NCI-H774 (cell line): ENCODE measurements at regions not wholly inside any gene's neighbourhood (a gene's known extent, or its start where the extent isn't known, plus 50 kb on each side); places are given as distances from the start of the nearest gene placed in this dataset.
"Not testable (repeated sequence)": the region's sequence is repeated elsewhere in the genome, so short reads cannot be mapped to it uniquely, and the experiment has no call there.

Source experiments
- DNase-seq: peaks from one replicate; lab custom pipeline; 2025; lab: John Stamatoyannopoulos, UW

DNA sequence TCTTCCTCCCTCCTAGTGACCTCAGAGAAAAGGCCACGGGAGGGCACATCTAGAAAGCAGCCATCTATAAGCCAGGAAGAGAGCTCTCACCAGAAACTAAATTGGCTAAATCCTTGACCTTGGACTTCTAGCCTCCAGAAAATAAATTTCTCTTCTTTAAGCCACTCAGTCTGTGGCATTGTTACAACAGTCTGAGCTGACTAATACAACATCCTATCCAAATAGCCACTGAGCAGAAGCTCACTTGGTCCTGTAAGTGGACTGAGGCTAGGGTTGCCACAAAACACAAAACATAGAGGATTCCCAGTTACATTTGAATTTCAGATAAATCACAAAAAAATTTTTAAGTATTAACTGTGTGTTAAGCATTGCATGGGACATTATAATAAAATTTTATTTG, 383.4 kb downstream of the MLLT3 start:
- no peak for DNase-seq

DNA sequence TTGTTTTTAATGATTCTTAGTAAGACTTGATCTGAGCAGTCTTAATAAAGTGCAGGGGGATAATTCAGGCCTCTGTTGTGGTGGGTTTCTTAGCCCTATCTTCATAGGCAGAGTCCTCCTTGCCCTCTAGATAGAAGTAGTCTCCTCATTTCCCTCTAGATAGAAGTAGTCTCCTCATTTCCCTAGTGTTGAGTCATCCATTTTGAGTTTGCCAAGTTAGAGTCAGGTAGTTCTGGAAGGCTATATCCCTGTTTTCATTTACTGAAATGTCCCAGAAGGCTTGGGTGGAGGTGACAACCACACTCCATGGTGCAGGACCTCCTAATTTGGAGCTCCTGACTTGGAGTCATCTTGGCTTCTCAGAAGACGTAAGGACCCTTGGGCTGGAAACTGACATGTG, 384.6 kb downstream of the MLLT3 start:
- no peak for DNase-seq

DNA sequence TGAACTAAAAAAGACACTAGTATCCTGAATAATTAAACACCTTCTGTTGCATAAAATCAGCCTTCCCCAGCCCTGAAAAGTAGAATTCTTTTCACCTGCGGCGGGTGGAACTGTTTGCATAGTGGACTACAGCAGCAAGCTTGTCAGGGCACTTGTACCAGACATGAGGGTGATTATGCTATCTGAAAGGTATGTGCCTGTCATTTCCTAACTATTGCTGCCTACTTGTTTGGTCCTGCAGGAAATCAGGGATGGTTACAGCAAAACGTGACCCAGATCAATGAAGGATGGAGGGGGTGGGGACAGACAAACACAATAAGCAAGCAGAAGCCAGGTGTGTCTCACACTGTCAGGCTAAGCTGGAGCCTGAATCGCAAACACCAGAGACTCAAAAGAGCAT, 385.6 kb downstream of the MLLT3 start:
- DNase-seq, result peak; percentile 97

DNA sequence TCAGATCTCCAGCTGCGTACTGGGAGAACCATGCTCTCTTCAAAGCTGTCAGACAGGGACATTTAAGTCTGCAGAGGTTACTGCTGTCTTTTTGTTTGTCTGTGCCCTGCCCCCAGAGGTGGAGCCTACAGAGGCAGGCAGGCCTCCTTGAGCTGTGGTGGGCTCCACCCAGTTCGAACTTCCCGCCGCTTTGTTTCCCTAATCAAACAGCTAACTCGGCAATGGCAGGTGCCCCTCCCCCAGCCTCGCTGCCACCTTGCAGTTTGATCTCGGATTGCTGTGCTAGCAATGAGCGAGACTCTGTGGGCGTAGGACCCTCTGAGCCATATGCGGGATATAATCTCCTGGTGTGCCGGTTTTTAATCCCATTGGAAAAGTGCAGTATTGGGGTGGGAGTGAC, 387.1 kb downstream of the MLLT3 start:
- DNase-seq, result not testable (repeated sequence)

DNA sequence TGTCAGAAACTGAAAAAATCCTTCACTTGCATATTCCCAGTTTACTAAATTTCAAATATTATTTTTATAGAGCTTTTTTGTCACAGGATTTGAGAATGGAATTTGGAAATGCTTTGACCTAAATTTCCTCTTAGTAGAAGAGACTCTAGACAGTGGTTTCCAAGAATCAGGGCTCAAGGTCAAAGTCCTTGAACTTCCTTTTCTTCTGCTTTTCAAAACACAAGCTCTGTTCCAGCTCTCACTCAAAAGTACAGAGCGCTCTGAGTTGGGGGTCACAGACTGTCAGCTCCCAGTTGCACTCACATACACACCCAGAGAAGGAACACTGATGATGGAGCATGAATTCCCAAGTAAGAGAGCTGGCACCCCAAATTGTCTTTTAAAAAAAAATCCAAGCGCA, 394.2 kb downstream of the MLLT3 start:
- DNase-seq, result no peak

DNA sequence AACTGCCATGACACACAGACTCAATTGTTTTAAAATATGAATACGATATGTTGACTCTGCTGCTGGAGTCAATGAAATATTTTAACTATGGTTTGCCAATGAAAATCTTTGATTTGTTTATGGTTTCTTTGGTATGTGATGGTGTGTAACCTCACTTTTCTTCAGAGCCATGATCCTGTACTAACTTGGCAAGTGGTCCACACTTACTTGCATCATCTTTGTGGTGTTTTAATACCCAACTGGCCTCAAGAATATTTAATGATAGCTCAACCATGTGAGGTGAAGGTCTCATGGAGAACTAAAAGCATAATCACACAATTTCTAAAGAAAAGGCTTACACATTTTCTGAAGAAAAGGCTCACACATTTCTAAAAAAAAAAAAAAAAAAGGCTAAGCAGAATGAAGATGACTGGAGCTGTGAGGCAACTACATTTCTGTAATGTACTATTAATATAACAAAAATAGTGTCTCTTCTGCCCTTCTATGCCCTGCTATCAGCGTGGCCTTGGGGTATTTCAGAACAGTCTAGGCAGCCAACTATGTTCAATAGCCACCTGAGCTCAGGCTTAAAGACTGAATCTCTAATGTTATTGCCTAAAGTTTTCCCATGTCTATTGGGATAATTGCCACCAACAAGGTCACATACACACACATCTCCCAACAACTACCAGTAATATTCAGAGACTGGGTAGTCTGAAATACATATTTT, 395.0 kb downstream of the MLLT3 start:
- DNase-seq, result no peak

DNA sequence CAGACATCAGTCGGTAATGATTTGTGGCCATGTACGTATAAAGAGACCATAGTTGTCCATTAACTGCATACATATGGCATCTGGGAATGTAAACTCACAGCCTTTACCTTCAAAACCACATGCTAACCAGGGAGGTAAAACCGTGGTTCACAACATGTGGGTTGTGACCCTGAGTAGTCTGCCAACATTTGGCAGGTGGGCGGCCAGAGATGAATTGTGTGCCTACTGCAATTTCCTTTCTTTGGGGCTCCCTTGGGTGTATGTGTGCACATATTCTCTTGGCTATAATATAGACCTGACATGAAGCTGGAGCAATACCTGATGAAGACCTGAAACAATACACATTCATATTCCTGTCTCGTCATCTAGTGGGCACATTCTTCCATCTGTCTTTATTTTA, 396.0 kb downstream of the MLLT3 start:
- DNase-seq, result no peak

DNA sequence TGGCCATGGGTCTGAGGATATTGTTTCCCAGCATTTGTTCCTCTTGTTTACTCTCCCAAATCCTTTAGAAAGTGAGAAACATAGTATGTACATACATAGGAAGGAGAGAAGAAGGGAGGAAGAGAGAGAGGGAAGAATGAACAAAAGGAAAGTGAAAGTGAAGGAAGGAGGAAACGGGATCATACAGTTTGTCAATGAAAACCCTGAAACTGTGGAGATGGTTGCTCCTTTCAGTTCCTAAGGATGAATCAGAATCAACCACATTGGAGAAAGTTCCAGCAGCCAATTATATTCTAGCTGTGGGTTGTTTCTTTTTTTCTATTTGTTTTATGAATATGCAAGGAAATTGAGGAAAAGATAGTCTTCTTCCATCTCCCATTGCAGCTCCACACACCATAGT, 396.5 kb downstream of the MLLT3 start:
- DNase-seq, result no peak

DNA sequence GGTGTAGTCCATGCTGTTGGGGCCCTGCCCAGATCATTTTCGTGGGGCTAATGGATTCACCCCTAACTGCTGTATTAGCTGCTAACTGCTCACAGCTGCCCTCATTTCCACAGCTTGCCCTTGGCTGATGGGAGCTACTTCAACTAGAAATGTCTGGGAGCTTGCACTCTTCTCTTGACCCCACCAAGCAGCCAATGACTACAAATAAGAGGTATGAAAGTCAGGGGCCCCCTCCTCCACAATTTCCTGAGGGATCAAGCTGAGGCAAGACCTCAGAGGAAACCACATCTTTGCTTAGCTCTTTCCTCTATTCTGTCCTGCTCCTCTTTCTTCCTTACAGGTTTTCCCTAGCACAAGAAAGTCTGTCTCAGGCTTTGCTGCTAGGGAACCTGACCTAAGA, 397.5 kb downstream of the MLLT3 start:
- no peak for DNase-seq

DNA sequence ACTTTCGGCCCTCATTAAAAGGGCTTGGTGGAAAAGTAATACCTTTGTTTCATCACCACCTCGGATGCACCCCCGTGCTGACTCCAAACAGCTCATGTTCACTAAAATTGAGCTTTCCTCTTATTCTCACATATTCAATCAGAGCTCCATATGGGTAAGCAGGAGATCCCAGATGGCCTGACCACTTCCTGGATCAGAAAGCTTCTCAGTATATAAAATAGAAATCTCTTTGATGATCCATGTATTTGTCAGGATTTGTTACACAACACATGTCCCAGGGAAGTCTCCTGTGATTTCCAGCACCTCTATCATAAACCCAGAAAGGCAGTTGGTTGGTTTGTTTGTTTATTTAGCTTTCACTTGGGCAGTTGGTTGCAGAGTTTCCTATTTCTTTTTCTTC, 402.0 kb downstream of the MLLT3 start:
- DNase-seq, result no peak

DNA sequence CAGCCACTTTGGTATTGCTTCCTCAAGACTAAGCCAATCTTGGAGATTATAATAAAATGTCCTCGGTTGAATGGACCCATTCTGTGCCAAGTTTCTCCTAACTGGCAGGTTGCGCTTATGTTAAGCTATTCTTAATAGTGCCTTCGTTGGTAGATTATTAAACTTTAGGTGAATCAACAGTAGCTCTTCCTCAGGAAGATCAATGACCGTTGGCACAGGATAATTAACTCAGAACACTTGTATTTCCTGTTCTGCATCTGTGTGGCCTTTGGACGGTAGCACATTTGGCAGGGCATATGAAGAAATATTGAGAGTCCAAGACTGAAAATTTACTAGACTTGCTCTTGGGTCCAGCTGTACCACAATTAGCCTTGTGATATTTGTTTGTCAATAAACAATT, 402.9 kb downstream of the MLLT3 start:
- no peak for DNase-seq

DNA sequence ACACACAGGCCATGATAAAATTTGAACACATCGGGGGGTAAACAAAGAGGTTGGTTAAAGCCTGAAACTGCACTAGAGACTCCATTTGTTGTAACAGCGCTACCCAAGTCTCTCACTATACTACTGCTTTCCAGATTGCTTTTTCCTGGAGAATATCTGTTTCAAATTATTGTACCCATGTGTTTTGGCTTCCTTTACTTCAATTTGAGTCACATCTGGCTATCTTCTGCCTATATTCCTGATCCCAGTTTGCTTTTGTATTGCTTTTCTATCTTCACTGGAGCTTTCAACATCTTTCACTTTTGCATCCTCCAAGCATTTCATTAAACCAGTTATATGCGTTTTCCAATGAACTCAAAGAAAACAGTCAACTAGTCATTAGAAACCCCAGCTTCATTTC, 404.7 kb downstream of the MLLT3 start:
- DNase-seq, result no peak

DNA sequence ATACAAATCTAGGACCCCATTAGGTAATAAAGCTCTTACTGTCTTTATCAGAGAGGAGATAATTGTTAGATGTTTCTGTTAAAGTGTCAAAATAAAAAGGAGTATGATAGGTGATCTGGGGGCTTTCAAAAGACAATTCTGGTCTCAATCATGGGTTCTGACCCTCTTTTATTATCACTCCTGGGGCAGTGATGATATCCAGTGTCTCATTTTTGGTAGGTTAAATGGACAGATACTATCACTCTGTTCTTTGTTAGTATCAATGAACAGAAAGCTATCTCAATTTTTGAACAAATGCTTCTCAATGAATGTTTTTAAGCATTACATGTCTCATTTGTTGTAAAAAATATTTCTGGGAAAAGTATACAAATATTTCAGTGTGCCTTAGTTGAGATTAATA, 405.9 kb downstream of the MLLT3 start:
- DNase-seq, result no peak

DNA sequence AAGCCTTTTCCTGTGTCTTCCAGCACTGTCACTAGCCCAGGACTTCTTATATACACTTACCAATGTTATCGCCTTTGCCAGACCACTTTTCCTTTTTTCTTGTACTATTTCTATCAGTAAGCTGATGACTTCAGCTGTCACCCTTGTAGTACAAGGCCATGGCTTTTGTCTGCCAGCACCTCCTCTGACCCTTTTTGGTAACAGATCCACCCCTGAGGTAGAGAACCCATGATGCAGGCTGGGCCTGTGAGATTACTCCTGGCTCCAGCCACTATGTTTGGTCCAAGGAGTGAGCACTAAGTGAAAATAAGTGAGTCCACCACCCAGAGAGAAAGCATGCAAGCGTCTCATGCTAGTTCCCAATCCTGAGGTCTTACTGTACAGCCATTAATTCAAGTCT, 406.7 kb downstream of the MLLT3 start:
- no peak for DNase-seq

DNA sequence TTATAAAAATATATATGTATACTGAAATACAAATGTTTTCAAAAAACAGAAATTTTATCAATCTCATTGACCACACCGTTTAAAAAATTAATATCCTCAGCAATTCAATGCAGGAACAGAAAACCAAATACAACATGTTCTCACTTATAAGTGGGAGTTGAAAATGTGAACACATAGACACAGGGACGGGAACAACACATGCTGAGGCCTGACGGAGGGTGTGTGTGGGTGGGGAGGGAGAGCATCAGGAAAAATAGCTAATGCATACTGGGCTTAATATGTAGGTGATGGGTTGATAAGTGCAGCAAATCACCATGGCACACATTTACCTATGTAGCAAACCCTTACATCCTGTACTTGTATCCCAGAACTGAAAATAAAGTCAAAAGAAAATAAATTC, 409.5 kb downstream of the MLLT3 start:
- DNase-seq, result no peak

DNA sequence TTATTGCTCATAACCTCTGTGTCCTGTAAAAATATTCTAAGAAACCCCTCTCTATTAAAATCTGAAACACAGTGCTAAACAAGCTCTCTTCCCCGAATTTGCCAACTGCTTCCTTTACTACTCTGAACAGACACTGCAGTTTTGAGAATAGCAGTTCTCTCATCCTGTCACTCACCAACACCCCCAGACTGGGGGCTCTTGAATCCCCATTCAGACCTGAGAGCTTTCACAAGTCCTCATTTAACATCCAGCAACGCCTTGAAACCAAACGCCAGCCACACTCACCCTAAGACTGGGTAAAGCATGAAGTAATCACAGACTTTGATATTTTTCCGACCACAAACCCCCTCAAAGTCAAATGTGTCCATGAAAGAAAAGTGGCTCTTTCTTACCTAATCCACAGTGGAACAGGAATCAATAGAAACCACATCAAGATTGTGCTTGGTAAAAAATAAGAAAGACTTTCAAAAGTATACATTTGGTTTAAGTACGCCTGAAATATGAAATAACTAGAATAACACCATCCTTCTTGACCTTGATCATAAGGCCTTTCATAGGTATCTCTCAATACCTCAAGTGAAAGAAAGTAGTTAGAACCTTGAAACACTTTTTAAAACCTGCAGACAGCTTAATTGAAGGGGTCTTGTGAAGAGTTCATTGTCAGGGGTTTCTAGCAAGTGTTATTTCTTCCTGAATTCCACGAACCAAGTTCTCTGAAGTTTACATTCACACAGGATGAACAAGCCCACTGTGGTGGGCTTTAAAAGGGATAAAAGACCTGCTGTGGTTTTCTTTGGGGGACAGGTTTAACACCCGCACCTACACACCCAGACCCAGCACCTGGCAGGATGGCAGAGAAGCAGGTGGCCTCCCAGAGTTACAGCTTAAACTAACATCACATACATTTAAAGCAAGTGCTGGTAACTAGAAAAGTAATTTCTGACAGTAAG, 412.6 kb downstream of the MLLT3 start:
- no peak for DNase-seq

DNA sequence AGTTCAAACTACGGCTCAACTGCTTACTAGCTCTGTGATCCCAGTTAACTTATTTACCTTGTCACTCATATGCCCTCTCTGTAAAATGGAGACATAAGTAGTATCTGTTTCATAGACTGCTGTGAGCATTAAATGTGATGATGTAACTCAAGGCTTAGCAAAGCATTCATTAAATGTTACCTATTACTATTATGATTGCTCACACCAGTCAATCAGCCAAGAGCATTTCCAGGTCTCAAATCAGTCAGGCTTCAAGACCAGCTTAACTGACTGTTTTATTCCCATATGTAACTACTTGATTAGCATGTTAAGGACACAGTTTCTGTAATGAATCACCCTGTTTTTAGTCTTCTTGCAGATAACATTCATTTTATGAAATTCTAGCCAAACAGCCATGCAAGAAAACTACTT, 413.3 kb downstream of the MLLT3 start:
- DNase-seq, result no peak

DNA sequence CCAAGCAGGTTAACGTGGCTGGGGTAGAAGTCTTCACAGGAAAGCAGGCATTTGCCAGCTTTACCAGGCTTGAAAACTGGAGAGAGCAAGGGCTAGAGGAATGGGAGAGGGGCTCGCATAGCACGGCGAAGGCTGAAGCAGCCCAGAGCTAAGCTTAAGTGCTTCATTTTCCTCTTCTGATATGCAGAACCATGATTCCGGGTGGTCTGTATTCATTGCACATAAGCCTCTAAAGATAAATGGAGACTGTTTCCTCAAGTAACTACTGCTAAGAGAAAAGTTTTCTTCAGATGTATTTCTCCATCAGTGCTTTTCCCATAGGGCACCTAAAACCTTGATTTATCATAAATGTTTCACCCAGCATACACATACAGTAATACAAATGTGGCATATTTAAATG, 414.1 kb downstream of the MLLT3 start:
- no peak for DNase-seq

DNA sequence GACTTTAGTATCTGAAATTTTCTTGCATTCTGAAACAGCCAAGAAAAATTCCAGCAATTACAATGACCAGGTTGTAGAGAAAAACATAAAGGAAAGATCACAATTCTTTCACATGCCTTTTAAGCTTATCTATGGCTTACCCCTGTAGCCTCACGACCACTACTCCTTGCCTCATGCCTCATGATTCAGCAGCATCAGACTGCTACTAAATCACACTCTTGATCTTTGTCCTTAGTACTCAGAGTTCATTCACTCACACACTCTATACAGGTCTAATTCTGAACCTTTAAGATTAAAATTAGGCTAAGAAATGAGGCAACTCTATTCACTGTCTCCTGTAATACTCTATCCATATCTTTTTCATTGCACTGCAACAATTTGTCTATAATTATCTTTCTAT, 415.1 kb downstream of the MLLT3 start:
- DNase-seq, result no peak

DNA sequence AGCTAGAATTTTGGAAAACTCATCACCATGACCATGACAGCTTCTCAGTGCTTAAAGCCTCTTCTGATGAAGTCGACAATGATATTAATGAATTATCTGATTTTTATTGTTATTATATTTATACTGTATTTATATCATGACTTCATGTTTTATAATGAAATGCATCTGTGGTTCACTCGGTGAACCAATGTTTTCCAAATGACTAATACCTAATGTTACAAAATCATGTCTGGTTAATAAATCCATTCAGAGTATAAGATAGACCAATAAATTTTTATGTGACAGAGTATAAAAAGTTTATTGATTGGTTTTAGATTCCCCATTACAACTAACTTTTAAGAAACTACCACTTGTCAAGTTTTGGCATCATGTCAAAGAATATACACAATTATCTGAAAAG, 416.5 kb downstream of the MLLT3 start:
- no peak for DNase-seq

DNA sequence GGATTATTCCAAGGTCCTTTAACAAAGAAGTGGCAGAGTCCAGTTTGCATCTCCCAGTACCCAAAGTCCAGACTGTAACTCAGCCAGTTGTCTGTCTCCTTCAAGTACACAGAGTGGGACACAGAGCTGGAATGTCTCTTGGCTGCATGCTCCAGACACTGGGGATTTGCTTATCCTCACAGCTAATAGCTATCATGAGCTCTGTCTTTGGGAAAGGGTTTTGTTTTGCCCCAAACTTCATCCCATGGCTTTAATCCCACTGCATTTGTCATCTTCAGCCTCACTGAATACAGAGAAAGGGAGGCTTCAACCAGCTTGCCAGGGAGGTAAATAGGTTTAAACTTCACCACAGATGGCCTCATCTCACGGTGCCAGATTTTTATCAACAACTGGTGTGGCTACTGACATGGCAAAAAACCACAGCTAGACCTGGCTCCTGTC, 412.2 kb upstream of the SLC24A2 start:
- DNase-seq, result no peak

DNA sequence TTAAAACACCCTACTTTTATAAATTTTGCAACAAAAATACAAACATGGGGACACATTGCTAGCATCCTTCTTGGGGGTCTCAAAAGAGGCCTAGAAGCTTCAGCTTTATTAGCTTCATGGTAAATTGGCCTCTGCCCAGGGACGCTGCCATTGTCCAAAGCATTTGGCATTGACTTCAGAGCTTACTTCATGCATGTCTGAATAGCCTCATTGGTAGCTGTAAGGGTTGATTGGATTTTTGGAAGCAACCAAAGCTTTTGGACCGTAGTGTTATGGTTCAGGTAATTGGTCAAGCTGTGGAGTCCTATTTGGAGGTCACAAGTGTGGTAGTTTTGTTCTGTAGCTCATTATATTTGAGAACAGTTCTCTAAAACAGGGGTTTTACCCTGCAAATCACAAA, 411.7 kb upstream of the SLC24A2 start:
- DNase-seq, result no peak

DNA sequence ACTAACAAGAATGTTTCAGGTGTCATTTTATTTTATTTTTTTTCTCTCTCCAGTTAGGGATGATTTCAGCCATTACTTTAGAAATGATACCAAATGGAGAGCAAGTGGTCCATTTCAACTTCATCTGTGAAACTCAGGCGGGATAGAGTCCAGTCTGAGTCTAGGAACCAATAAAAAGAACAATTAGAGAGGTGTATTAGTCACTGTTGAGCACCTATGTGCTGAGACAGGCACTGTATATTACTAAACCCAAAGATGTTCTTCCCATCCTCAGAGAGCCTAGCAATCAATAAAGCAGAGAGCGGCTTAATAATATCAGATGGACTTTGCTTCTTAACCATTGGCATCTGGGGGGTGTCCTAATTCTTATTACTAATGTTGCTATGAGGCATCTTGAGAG, 410.3 kb upstream of the SLC24A2 start:
- DNase-seq, result no peak
